ENCODE measurements at regions not wholly inside any gene's neighbourhood (a gene's known extent, or its start where the extent isn't known, plus 50 kb on each side); places are given as distances from the start of the nearest gene placed in this dataset.

DNA sequence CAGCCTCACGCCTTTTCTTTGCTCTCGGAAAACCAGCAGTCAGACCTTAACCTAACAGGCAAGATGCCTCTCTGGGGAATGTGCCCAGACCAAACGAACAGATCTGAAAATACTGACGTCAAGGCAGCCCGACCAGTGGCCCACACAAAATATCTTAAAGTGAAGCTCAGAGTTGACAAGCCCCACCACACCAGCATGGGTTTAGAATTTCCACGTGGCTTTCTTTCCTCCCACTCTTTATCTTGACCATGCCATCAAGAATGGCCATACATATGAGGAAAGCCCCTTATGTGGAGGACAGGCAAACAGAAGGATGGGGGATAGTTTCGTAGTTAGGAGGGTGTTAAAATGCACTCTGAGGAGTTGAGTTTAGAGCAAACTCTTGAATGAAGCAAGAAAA lies 89.8 kb downstream of the MRPL32 start (continued):
- no peak for TF ChIP-seq REST (IDR thresholded peaks at IDR 0.05; ENCODE audit: low read depth, low read length)
- TF ChIP-seq, protein P1, sequence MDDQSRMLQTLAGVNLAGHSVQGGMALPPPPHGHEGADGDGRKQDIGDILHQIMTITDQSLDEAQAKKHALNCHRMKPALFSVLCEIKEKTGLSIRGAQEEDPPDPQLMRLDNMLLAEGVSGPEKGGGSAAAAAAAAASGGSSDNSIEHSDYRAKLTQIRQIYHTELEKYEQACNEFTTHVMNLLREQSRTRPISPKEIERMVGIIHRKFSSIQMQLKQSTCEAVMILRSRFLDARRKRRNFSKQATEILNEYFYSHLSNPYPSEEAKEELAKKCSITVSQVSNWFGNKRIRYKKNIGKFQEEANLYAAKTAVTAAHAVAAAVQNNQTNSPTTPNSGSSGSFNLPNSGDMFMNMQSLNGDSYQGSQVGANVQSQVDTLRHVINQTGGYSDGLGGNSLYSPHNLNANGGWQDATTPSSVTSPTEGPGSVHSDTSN (IDR thresholded peaks at IDR 0.05): no peak
- no peak for TF ChIP-seq FOXM1 (IDR thresholded peaks at IDR 0.05; ENCODE audit: low read depth)

- POLR2A ChIA-PET: no interaction called here
- DNase-seq: no peak
- H4K20me1 ChIP-seq (ENCODE audit: insufficient read depth): no peaks in the 10 kb centered on the region
- CTCF ChIA-PET: no interaction called here
- H3F3A ChIP-seq (replicated peaks; ENCODE audit: insufficient read depth): no peaks in the 10 kb centered on the region
- H3K9me2 ChIP-seq: no peaks in the 10 kb centered on the region
- H3K27me3 ChIP-seq (ENCODE audit: insufficient read depth): peaks cover 20% of the 10 kb centered on the region
- WGBS (ENCODE audit: low lambda C conversion rate): 17% methylated on average over 2 of the region's 2 CpGs
- H3K36me3 ChIP-seq (replicated peaks in 1 of 2; ENCODE audit: control insufficient read depth in 1 of 2, insufficient read depth in 2 of 2, low read length in 1 of 2): no peaks in the 10 kb centered on the region
- H3K9me3 ChIP-seq: 0 out of 2 replicates have a peak, but pooled peaks cover 4% of the 10 kb centered on the region
- no peak overlapping the region for H3K4me3 ChIP-seq (ENCODE audit: low read depth in 2 of 2, low read length in 1 of 2)
- TF ChIP-seq POLR2AphosphoS5 (IDR thresholded peaks at IDR 0.05; ENCODE audit: low read depth, low read length) (no peak), RCOR1 (IDR thresholded peaks at IDR 0.05; ENCODE audit: low read length) (no peak), TEAD4 (IDR thresholded peaks at IDR 0.05; ENCODE audit: borderline replicate concordance, insufficient read depth) (no peak), RAD21 (IDR thresholded peaks at IDR 0.05; ENCODE audit: low read length) (no peak), EP300 (IDR thresholded peaks at IDR 0.05; ENCODE audit: borderline replicate concordance in 1 of 2, low read depth in 1 of 2, low read length in 1 of 2) (no peak)
- H3K9ac ChIP-seq: no peak overlapping the region
- no peak overlapping the region for H2AFZ ChIP-seq (ENCODE audit: low read depth)
- H3K4me2 ChIP-seq: no peak overlapping the region
- H3K79me2 ChIP-seq (ENCODE audit: insufficient read depth): no peaks in the 10 kb centered on the region
- 0 out of 4 replicates have a peak, but pooled peaks cover 0 to 5% of the 10 kb centered on the region in 2 experiments for H3K4me1 ChIP-seq (ENCODE audit: control insufficient read depth in 1 of 2, insufficient read depth in 2 of 2, low read depth in 1 of 2, low read length in 1 of 2)
- H3K27ac ChIP-seq (ENCODE audit: low read depth in 2 of 2, low read length in 1 of 2): no peak overlapping the region
Observed at GRCh38 chr7:43033369-43033768, 79.1 kb upstream of the HECW1 start.

DNA sequence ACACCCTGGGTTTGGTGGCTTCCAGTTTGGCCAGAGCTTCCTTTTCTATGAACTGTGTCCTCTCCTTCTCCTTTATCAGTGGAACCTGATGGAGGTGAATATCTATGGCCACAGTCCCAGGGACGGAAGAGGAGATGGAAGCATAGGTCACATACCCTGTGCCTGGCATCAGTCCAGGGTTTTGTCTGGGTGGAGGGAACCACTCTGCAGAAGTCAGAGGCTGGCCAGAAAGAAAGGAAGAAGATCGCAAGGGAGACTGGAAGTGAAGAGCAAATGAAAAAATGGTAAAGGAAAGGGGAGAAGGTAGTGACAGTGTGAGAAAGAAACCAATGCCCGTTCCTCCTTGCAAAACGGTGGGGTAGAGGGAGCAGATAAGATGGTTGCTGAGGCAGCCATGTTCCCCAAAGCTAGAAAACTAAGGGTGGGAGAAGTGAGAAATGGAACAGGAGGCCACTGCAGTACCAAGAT lies 77.9 kb upstream of the HECW1 start:
- 13% methylated on average over 4 of the region's 4 CpGs for WGBS (ENCODE audit: low lambda C conversion rate)
- Histone ChIP-seq H3K27me3 (ENCODE audit: insufficient read depth) (peaks cover 14% of the 10 kb centered on the region), H3K9ac (no peak overlapping the region), H3K27ac (ENCODE audit: low read depth in 2 of 2, low read length in 1 of 2) (no peak overlapping the region), H3K79me2 (ENCODE audit: insufficient read depth) (no peaks in the 10 kb centered on the region), H4K20me1 (ENCODE audit: insufficient read depth) (no peaks in the 10 kb centered on the region), H3K4me3 (ENCODE audit: low read depth in 2 of 2, low read length in 1 of 2) (no peak overlapping the region), H3K4me2 (no peak overlapping the region), H3K9me2 (no peaks in the 10 kb centered on the region), H3F3A (replicated peaks; ENCODE audit: insufficient read depth) (peaks cover 6% of the 10 kb centered on the region), H3K4me1 (ENCODE audit: control insufficient read depth in 1 of 2, insufficient read depth in 2 of 2, low read depth in 1 of 2, low read length in 1 of 2) (peaks cover 0 to 10% of the 10 kb centered on the region in 2 experiments; a peak in 1 of 4 replicates), H3K9me3 (0 out of 2 replicates have a peak, but pooled peaks cover 5% of the 10 kb centered on the region), H3K36me3 (replicated peaks in 1 of 2; ENCODE audit: control insufficient read depth in 1 of 2, insufficient read depth in 2 of 2, low read length in 1 of 2) (no peaks in the 10 kb centered on the region), H2AFZ (ENCODE audit: low read depth) (no peak overlapping the region)
- POLR2A ChIA-PET: no interaction called here
- TF ChIP-seq MEF2A (IDR thresholded peaks at IDR 0.05; ENCODE audit: borderline replicate concordance, low read depth) (no peak), RFX5 (IDR thresholded peaks at IDR 0.05; ENCODE audit: low read length) (no peak), TCF12 (IDR thresholded peaks at IDR 0.05) (no peak), FOXJ3 (CRISPR knock-in tag; IDR thresholded peaks at IDR 0.05) (no peak), CHD2 (IDR thresholded peaks at IDR 0.05; ENCODE audit: low read length, partially characterized antibody) (no peak), EZH2phosphoT487 (IDR thresholded peaks at IDR 0.05; ENCODE audit: borderline replicate concordance, low read depth) (no peak), SIN3A (IDR thresholded peaks at IDR 0.05; ENCODE audit: borderline replicate concordance, low read depth, low read length) (no peak), NFIC (IDR thresholded peaks at IDR 0.05; ENCODE audit: borderline replicate concordance) (no peak), USF2 (IDR thresholded peaks at IDR 0.05; ENCODE audit: borderline replicate concordance, low read depth, low read length) (no peak)
- DNase-seq: no peak
- CTCF ChIA-PET: no interaction called here
